ENCODE measurements at regions not wholly inside any gene's neighbourhood (a gene's known extent, or its start where the extent isn't known, plus 50 kb on each side); places are given as distances from the start of the nearest gene placed in this dataset.
"Not testable (repeated sequence)": the region's sequence is repeated elsewhere in the genome, so short reads cannot be mapped to it uniquely, and the experiment has no call there.

DNA sequence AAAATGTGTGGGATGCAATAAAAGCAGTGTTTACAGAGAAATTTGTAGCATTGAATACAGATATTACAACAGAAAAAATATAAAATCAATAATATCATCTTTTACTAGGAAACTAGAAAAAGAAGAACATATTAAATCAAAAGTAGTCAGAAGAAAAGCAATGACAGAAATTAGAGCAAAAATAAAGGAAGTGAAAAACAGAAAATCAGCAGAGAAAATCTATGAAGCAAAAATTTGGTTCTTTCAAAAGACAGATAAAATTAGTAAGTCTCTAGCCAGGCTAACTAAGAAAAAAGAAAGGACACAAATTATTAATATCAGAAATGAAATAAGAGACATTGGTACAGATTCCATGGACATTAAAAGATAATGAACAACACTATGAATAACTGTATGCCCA, 212.0 kb upstream of the MGAT5 start (continued):
- TF ChIP-seq, protein P1, sequence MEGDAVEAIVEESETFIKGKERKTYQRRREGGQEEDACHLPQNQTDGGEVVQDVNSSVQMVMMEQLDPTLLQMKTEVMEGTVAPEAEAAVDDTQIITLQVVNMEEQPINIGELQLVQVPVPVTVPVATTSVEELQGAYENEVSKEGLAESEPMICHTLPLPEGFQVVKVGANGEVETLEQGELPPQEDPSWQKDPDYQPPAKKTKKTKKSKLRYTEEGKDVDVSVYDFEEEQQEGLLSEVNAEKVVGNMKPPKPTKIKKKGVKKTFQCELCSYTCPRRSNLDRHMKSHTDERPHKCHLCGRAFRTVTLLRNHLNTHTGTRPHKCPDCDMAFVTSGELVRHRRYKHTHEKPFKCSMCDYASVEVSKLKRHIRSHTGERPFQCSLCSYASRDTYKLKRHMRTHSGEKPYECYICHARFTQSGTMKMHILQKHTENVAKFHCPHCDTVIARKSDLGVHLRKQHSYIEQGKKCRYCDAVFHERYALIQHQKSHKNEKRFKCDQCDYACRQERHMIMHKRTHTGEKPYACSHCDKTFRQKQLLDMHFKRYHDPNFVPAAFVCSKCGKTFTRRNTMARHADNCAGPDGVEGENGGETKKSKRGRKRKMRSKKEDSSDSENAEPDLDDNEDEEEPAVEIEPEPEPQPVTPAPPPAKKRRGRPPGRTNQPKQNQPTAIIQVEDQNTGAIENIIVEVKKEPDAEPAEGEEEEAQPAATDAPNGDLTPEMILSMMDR (conservative IDR thresholded peaks at IDR 0.05; ENCODE audit: low read depth in 2 of 2) = no peak
- TF ChIP-seq STAT1 (IDR thresholded peaks at IDR 0.05; ENCODE audit: unreplicated experiment) = no peak
- no peak for TF ChIP-seq NANOG (IDR thresholded peaks at IDR 0.05; ENCODE audit: borderline replicate concordance)

DNA sequence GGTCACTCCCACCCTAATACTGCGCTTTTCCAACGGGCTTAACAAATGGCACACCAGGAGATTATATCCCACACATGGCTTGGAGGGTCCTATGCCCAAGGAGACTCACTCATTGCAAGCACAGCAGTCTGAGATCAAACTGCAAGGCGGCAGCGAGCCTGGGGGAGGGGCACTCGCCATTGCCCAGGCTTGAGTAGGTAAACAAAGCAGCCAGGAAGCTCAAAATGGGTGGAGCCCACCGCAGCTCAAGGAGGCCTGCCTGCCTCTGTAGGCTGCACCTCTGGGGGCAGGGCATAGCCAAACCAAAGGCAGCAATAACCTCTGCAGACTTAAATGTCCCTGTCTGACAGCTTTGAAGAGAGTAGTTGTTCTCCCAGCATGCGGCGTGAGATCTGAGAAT, 210.8 kb upstream of the MGAT5 start:
- H3K4me2 ChIP-seq = not testable (repeated sequence)

DNA sequence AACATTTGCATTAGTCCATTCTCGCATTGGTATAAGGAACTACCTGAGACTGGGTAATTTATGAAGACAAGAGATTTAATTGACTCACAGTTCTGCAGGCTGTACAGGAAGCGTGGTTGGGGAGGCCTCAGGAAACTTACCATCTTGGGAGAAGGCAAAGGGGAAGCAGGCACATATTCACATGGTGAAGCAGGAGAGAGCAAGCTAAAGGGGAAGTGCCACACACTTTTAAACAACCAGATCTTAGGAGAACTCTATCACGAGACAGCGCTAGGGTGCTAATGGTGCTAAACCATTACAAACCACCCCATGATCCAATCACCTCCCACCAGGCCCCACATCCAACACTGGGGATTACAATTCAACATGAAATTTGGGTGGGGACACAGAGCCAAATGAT, 201.7 kb upstream of the MGAT5 start:
- Histone ChIP-seq H3K27me3 (ENCODE audit: insufficient read depth) (no peaks in the 10 kb centered on the region), H3K4me1 (ENCODE audit: insufficient read depth) (no peaks in the 10 kb centered on the region), H2AFZ (no peak overlapping the region), H3K79me2 (replicated peaks; ENCODE audit: insufficient read depth) (no peaks in the 10 kb centered on the region), H3K27ac (ENCODE audit: low read depth) (no peak overlapping the region), H3F3A (replicated peaks; ENCODE audit: low read depth) (no peaks in the 10 kb centered on the region), H3K9me2 (ENCODE audit: insufficient read depth) (no peaks in the 10 kb centered on the region), H3K4me2 (no peak overlapping the region), H4K20me1 (replicated peaks; ENCODE audit: insufficient read depth) (no peaks in the 10 kb centered on the region), H3K4me3 (no peak overlapping the region), H3K36me3 (ENCODE audit: insufficient read depth) (no peaks in the 10 kb centered on the region)
- DNase-seq (ENCODE audit: low spot score) = no peak
- no peak overlapping the region for H3K27ac Mint-ChIP-seq
- ATAC-seq = no peak
- peaks cover 22% of the 10 kb centered on the region; the same call in 2 of the 3 replicates for H3K9me3 Mint-ChIP-seq
- no peak overlapping the region for H3K4me3 Mint-ChIP-seq
- H3K4me1 Mint-ChIP-seq = no peaks in the 10 kb centered on the region
- no peaks in the 10 kb centered on the region for H3K27me3 Mint-ChIP-seq (ENCODE audit: insufficient read depth, low read depth, poor library complexity)
- peaks cover 6% of the 10 kb centered on the region; the same call in 2 of the 3 replicates for H3K36me3 Mint-ChIP-seq (ENCODE audit: low read depth)
- no peak for TF ChIP-seq NANOG (IDR thresholded peaks at IDR 0.05; ENCODE audit: borderline replicate concordance)
- no peak for TF ChIP-seq STAT1 (IDR thresholded peaks at IDR 0.05; ENCODE audit: unreplicated experiment)
- no peak for TF ChIP-seq CREB1 (CRISPR knock-in tag; IDR thresholded peaks at IDR 0.05; ENCODE audit: low read depth)
- TF ChIP-seq, protein P2, sequence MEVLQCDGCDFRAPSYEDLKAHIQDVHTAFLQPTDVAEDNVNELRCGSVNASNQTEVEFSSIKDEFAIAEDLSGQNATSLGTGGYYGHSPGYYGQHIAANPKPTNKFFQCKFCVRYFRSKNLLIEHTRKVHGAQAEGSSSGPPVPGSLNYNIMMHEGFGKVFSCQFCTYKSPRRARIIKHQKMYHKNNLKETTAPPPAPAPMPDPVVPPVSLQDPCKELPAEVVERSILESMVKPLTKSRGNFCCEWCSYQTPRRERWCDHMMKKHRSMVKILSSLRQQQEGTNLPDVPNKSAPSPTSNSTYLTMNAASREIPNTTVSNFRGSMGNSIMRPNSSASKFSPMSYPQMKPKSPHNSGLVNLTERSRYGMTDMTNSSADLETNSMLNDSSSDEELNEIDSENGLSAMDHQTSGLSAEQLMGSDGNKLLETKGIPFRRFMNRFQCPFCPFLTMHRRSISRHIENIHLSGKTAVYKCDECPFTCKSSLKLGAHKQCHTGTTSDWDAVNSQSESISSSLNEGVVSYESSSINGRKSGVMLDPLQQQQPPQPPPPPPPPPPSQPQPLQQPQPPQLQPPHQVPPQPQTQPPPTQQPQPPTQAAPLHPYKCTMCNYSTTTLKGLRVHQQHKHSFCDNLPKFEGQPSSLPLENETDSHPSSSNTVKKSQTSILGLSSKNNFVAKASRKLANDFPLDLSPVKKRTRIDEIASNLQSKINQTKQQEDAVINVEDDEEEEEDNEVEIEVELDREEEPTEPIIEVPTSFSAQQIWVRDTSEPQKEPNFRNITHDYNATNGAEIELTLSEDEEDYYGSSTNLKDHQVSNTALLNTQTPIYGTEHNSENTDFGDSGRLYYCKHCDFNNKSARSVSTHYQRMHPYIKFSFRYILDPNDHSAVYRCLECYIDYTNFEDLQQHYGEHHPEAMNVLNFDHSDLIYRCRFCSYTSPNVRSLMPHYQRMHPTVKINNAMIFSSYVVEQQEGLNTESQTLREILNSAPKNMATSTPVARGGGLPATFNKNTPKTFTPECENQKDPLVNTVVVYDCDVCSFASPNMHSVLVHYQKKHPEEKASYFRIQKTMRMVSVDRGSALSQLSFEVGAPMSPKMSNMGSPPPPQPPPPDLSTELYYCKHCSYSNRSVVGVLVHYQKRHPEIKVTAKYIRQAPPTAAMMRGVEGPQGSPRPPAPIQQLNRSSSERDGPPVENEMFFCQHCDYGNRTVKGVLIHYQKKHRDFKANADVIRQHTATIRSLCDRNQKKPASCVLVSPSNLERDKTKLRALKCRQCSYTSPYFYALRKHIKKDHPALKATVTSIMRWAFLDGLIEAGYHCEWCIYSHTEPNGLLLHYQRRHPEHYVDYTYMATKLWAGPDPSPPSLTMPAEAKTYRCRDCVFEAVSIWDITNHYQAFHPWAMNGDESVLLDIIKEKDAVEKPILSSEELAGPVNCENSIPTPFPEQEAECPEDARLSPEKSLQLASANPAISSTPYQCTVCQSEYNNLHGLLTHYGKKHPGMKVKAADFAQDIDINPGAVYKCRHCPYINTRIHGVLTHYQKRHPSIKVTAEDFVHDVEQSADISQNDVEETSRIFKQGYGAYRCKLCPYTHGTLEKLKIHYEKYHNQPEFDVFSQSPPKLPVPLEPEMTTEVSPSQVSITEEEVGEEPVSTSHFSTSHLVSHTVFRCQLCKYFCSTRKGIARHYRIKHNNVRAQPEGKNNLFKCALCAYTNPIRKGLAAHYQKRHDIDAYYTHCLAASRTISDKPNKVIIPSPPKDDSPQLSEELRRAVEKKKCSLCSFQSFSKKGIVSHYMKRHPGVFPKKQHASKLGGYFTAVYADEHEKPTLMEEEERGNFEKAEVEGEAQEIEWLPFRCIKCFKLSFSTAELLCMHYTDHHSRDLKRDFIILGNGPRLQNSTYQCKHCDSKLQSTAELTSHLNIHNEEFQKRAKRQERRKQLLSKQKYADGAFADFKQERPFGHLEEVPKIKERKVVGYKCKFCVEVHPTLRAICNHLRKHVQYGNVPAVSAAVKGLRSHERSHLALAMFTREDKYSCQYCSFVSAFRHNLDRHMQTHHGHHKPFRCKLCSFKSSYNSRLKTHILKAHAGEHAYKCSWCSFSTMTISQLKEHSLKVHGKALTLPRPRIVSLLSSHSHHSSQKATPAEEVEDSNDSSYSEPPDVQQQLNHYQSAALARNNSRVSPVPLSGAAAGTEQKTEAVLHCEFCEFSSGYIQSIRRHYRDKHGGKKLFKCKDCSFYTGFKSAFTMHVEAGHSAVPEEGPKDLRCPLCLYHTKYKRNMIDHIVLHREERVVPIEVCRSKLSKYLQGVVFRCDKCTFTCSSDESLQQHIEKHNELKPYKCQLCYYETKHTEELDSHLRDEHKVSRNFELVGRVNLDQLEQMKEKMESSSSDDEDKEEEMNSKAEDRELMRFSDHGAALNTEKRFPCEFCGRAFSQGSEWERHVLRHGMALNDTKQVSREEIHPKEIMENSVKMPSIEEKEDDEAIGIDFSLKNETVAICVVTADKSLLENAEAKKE (CRISPR knock-in tag; IDR thresholded peaks at IDR 0.05) = no peak
- no peak for TF ChIP-seq EZH2phosphoT487 (IDR thresholded peaks at IDR 0.05; ENCODE audit: unreplicated experiment)
- TF ChIP-seq ZNF331 (CRISPR knock-in tag; IDR thresholded peaks at IDR 0.05; ENCODE audit: low read depth) = no peak
- no peak for TF ChIP-seq ZNF114 (CRISPR knock-in tag; IDR thresholded peaks at IDR 0.05)
- TF ChIP-seq, protein P3, sequence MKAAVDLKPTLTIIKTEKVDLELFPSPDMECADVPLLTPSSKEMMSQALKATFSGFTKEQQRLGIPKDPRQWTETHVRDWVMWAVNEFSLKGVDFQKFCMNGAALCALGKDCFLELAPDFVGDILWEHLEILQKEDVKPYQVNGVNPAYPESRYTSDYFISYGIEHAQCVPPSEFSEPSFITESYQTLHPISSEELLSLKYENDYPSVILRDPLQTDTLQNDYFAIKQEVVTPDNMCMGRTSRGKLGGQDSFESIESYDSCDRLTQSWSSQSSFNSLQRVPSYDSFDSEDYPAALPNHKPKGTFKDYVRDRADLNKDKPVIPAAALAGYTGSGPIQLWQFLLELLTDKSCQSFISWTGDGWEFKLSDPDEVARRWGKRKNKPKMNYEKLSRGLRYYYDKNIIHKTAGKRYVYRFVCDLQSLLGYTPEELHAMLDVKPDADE (IDR thresholded peaks at IDR 0.05) = no peak

More for the DNA sequence above, 210.8 kb upstream of the MGAT5 start:
- not testable (repeated sequence) for H4K20me1 ChIP-seq (replicated peaks; ENCODE audit: insufficient read depth); H3K9me2 ChIP-seq (ENCODE audit: insufficient read depth); H3K4me1 Mint-ChIP-seq; H3K27ac Mint-ChIP-seq; H3K4me1 ChIP-seq (ENCODE audit: insufficient read depth); H3K4me3 Mint-ChIP-seq; DNase-seq (ENCODE audit: low spot score); H3K4me3 ChIP-seq; H3K27ac ChIP-seq (ENCODE audit: low read depth); H3K79me2 ChIP-seq (replicated peaks; ENCODE audit: insufficient read depth); H2AFZ ChIP-seq; H3K27me3 Mint-ChIP-seq (ENCODE audit: insufficient read depth, low read depth, poor library complexity); ATAC-seq; H3F3A ChIP-seq (replicated peaks; ENCODE audit: low read depth); H3K27me3 ChIP-seq (ENCODE audit: insufficient read depth); H3K36me3 ChIP-seq (ENCODE audit: insufficient read depth)
- H3K36me3 Mint-ChIP-seq (ENCODE audit: low read depth) = peaks cover 31% of the 10 kb centered on the region
- peaks cover 64% of the 10 kb centered on the region for H3K9me3 Mint-ChIP-seq

Data from GM23338 (cell line).